HepG2 (cell line): ENCODE measurements at regions not wholly inside any gene's neighbourhood (a gene's known extent, or its start where the extent isn't known, plus 50 kb on each side); places are given as distances from the start of the nearest gene placed in this dataset.

Experiments used
- ATAC-seq: fragments of 200-7000 bp; cut with Tn5 transposase; 3 replicates; pipeline ENCODE4 v1.9.1; 2020; ENCODE audit warnings: mild to moderate bottlenecking, moderate library complexity
- BruUV-seq: library from RNA; stranded (reverse); fragments of 400-500 nt; replicated peaks from 2 replicates; lab custom pipeline; 2021; lab: Mats Ljungman, UMichigan
- CTCF ChIA-PET: fragments of 300-600 bp; formaldehyde crosslinking; extraction: SDS; loops from one replicate; lab custom pipeline; 2021; ENCODE audit warnings: low total read pairs, inconsistent platforms, low intra/inter-chr PET ratio; lab: Yijun Ruan, JAX
- POLR2A ChIA-PET: fragments of 350-600 bp; sonication (Branson Sonifier 250); formaldehyde crosslinking; loops from one replicate; lab custom pipeline; 2020; ENCODE audit warnings: antibody characterized with exemption, inconsistent platforms; lab: Yijun Ruan, JAX
- DNase-seq: peaks from one replicate; pipeline ENCODE4 v3.0.0-alpha.2; 2015; ENCODE audit warnings: low spot score
- FAIRE-seq: peaks from 3 replicates; lab custom pipeline; 2011; peaks lifted over from hg19 to GRCh38; lab: Jason Lieb, UNC
- H2AFZ ChIP-seq: one replicate; pipeline ENCODE4 v1.6.1; 2011; ENCODE audit warnings: low read length, inconsistent platforms
- H3K27ac ChIP-seq: fragments of 300-600 bp; 3 replicates; pipeline ENCODE4 v1.8.0; 2011; ENCODE audit warnings: mixed run types, mild to moderate bottlenecking, mixed read lengths, low read length, inconsistent platforms; ENCODE audit not compliant: insufficient read depth; ENCODE audit errors: extremely low read length
- H3K27me3 ChIP-seq, 2 experiments: fragments of 200-600 bp in 1 of 2; 2 replicates in 1 of 2; 3 replicates in 1 of 2; pipeline versions ENCODE4 v1.6.0 to v1.8.0; 2011; ENCODE audit warnings: low read length in 2 of 2, mild to moderate bottlenecking in 2 of 2, moderate library complexity in 2 of 2, inconsistent platforms in 1 of 2; ENCODE audit not compliant: insufficient read depth in 2 of 2, control insufficient read depth in 1 of 2
- H3K36me3 ChIP-seq, 2 experiments: fragments of 200-600 bp in 1 of 2; replicated peaks in 1 of 2; 2 replicates in 1 of 2; 3 replicates in 1 of 2; pipeline versions ENCODE4 v1.5.1 to v1.8.0; 2011; ENCODE audit warnings: low read length in 2 of 2, inconsistent platforms in 1 of 2; ENCODE audit not compliant: insufficient read depth in 2 of 2, control insufficient read depth in 1 of 2
- H3K4me1 ChIP-seq: 2 replicates; pipeline ENCODE4 v1.5.1; 2012; ENCODE audit warnings: low read length, inconsistent platforms; ENCODE audit not compliant: insufficient read depth
- H3K4me2 ChIP-seq: 2 replicates; pipeline ENCODE4 v1.6.0; 2011; ENCODE audit warnings: low read depth, low read length, inconsistent platforms
- H3K4me3 ChIP-seq, 3 experiments: fragments of 200-600 bp in 1 of 3; sonication (generic), shearing (Covaris generic) in 1 of 3; replicated peaks in 1 of 3; 2 replicates each; pipeline ENCODE4 v1.5.1; 2011 to 2016; ENCODE audit warnings: low read length in 3 of 3, inconsistent platforms in 2 of 3, low read depth in 2 of 3, mild to moderate bottlenecking in 2 of 3, control low read depth in 1 of 3, mixed read lengths in 1 of 3; ENCODE audit not compliant: insufficient read depth in 1 of 3
- H3K79me2 ChIP-seq: one replicate; pipeline ENCODE4 v1.6.1; 2011; ENCODE audit warnings: low read length, inconsistent platforms; ENCODE audit not compliant: insufficient read depth
- H3K9ac ChIP-seq: 2 replicates; pipeline ENCODE4 v1.6.0; 2011; ENCODE audit warnings: mild to moderate bottlenecking, low read depth, low read length, inconsistent platforms; ENCODE audit not compliant: insufficient read depth
- H3K9me3 ChIP-seq: 2 replicates; pipeline ENCODE4 v1.5.1; 2012; ENCODE audit warnings: mild to moderate bottlenecking, low read length
- H4K20me1 ChIP-seq: 2 replicates; pipeline ENCODE4 v1.6.0; 2011; ENCODE audit warnings: inconsistent platforms, mild to moderate bottlenecking, low read length, moderate library complexity; ENCODE audit not compliant: insufficient read depth
- NKX3-1 ChIP-seq: sonication (generic); formaldehyde crosslinking; IDR thresholded peaks from 2 replicates; pipeline ENCODE4 v1.5.0; 2020; ENCODE audit warnings: missing genetic modification reagents
- POGZ ChIP-seq: sonication (generic); formaldehyde crosslinking; IDR thresholded peaks from 2 replicates; pipeline ENCODE4 v1.4.0; 2020; ENCODE audit warnings: mild to moderate bottlenecking, missing genetic modification reagents
- ZNF282 ChIP-seq: fragments of 450-650 bp; IDR thresholded peaks from 2 replicates; pipeline ENCODE4 v1.6.1; 2018; ENCODE audit not compliant: partially characterized antibody
- ZNF484 ChIP-seq: sonication (generic); formaldehyde crosslinking; IDR thresholded peaks from 2 replicates; pipeline ENCODE4 v1.5.1; 2020; ENCODE audit warnings: mild to moderate bottlenecking, low read depth, missing genetic modification reagents, borderline replicate concordance
- ZSCAN22 ChIP-seq: sonication (generic); formaldehyde crosslinking; IDR thresholded peaks from 2 replicates; pipeline ENCODE4 v1.4.0; 2020; ENCODE audit warnings: mild to moderate bottlenecking, missing genetic modification reagents
- WGBS: methylation state at CpG from one replicate; pipeline ENCODE4 v1.1.6; 2017; ENCODE audit warnings: low lambda C conversion rate; 5-methylcytosine and 5-hydroxymethylcytosine counted together
- in situ Hi-C: cut with HindIII; loops from 2 replicates; pipeline ENCODE4 v1.10.0; 2017; ENCODE audit warnings: low pct_unique_long_range_greater_than_20kb; ENCODE audit not compliant: extremely low pct_ligation_motif_present
- intact Hi-C: fragments of 100-400 bp; cut with micrococcal nuclease; formaldehyde crosslinking; loops from one replicate; pipeline ENCODE4 v1.10.0; 2022; ENCODE audit not compliant: unreplicated experiment
- TF ChIP-seq, protein P1 (sequence below): sonication (generic); formaldehyde crosslinking; IDR thresholded peaks from 2 replicates; pipeline ENCODE4 v1.8.0; 2022; ENCODE audit warnings: low read depth, missing genetic modification reagents

DNA sequence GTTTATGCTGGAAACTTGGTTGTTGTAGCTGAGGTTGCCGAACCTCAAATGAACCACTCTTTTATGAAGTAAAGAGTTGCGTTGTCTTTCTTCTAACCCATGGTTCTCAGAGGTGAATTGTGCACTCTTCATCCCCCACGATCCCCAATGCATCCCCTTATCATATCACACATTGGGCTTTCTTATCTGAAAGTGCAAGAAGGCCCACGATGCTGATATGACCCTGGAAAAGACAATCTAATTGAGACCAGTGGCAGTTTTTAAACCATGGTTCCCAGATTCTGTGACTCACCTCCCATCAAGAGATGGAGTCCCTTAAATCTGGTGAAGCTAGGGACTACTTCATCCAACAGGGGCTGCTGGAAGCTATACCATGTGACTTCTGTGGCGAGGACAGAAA lies 156.3 kb upstream of the IRX3 start:
- intact Hi-C loops = no loop called here
- ChIA-PET POLR2A (no interaction called here), CTCF (no interaction called here)
- Histone ChIP-seq H3K4me2 (no peak overlapping the region), H4K20me1 (no peaks in the 10 kb centered on the region), H3K79me2 (no peaks in the 10 kb centered on the region), H3K9me3 (no peaks in the 10 kb centered on the region), H3K4me3 (no peak overlapping the region), H2AFZ (no peak overlapping the region), H3K36me3 (no peaks in the 10 kb centered on the region), H3K27me3 (peaks cover 0 to 8% of the 10 kb centered on the region in 2 experiments; a peak in 1 of 5 replicates), H3K4me1 (no peaks in the 10 kb centered on the region), H3K27ac (no peak overlapping the region), H3K9ac (no peak overlapping the region)
- FAIRE-seq = no peak
- ATAC-seq = no peak
- BruUV-seq = no TSS peak
- in situ Hi-C loops = no loop called here
- 20% methylated on average over 5 of the region's 5 CpGs for WGBS
- no peak for DNase-seq
- TF ChIP-seq, protein P1, sequence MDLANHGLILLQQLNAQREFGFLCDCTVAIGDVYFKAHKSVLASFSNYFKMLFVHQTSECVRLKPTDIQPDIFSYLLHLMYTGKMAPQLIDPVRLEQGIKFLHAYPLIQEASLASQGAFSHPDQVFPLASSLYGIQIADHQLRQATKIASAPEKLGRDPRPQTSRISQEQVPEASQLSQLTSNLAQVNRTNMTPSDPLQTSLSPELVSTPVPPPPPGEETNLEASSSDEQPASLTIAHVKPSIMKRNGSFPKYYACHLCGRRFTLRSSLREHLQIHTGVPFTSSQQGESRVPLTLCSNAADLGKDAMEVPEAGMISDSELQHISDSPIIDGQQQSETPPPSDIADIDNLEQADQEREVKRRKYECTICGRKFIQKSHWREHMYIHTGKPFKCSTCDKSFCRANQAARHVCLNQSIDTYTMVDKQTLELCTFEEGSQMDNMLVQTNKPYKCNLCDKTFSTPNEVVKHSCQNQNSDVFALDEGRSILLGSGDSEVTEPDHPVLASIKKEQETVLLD (CRISPR knock-in tag) = no peak

DNA sequence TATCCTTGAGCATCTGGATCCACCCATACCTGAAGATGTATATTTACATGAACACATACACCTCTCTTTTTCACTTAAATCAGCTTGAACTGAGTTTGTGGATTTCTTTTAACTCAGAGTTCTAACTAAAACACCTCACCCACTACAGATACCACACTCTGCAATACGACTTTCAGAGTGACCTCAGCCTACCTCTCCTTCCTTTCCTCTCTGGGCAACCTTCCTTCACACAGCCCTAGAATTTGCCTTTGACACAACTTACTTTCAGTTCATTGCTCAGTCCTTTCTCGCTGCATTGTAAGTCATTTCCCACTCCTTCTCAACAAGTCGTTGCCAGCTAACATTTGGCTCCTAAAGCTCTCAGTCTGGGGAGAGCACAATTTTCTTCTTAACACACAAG lies 151.9 kb upstream of the IRX3 start:
- intact Hi-C loops (loop anchor here (10.0 kb wide), 1 partner anchor 124 kb away; no protein-coding TSS in a partner anchor), in situ Hi-C loops (no loop called here)
- ChIA-PET CTCF (no interaction called here), POLR2A (no interaction called here)
- BruUV-seq = no TSS peak
- Histone ChIP-seq H3K36me3 (no peaks in the 10 kb centered on the region), H2AFZ (no peak overlapping the region), H3K9ac (no peak overlapping the region), H3K79me2 (no peaks in the 10 kb centered on the region), H3K4me1 (no peaks in the 10 kb centered on the region), H3K4me3 (no peak overlapping the region), H3K27ac (no peak overlapping the region), H3K9me3 (no peaks in the 10 kb centered on the region), H3K27me3 (peaks cover 0 to 10% of the 10 kb centered on the region in 2 experiments; a peak in 2 of 5 replicates), H3K4me2 (no peak overlapping the region), H4K20me1 (no peaks in the 10 kb centered on the region)
- no peak for ATAC-seq
- 2% methylated on average over 3 of the region's 3 CpGs for WGBS
- DNase-seq = no peak
- TF ChIP-seq ZSCAN22 (CRISPR knock-in tag) (no peak), POGZ (CRISPR knock-in tag) (no peak), NKX3-1 (no peak), ZNF282 (no peak), ZNF484 (CRISPR knock-in tag) (no peak)
- FAIRE-seq = no peak
